Erythroblast (primary cell): ENCODE measurements at regions not wholly inside any gene's neighbourhood (a gene's known extent, or its start where the extent isn't known, plus 50 kb on each side); places are given as distances from the start of the nearest gene placed in this dataset.

ENCODE experiments used
- GATA1 ChIP-seq: IDR thresholded peaks from 2 replicates; pipeline ENCODE4 v1.6.1; 2011; ENCODE audit warnings: low read depth, mild to moderate bottlenecking, control low read depth, low read length, moderate library complexity
- POLR2A ChIP-seq: IDR thresholded peaks from 2 replicates; pipeline ENCODE4 v1.6.1; 2011; ENCODE audit warnings: mild to moderate bottlenecking, low read length

- TF ChIP-seq POLR2A (no peak), GATA1 (no peak)
Measured at GRCh38 chr6:165012183-165012582, 297.2 kb downstream of the C6orf118 start.
